GM18858 (cell line): ENCODE measurements at regions not wholly inside any gene's neighbourhood (a gene's known extent, or its start where the extent isn't known, plus 50 kb on each side); places are given as distances from the start of the nearest gene placed in this dataset.
"Not testable (repeated sequence)": the region's sequence is repeated elsewhere in the genome, so short reads cannot be mapped to it uniquely, and the experiment has no call there.

ENCODE experiments used
- ATAC-seq: cut with Tn5 transposase; IDR thresholded peaks from one replicate; pipeline ENCODE4 v1.9.1; 2021; ENCODE audit not compliant: unreplicated experiment

DNA sequence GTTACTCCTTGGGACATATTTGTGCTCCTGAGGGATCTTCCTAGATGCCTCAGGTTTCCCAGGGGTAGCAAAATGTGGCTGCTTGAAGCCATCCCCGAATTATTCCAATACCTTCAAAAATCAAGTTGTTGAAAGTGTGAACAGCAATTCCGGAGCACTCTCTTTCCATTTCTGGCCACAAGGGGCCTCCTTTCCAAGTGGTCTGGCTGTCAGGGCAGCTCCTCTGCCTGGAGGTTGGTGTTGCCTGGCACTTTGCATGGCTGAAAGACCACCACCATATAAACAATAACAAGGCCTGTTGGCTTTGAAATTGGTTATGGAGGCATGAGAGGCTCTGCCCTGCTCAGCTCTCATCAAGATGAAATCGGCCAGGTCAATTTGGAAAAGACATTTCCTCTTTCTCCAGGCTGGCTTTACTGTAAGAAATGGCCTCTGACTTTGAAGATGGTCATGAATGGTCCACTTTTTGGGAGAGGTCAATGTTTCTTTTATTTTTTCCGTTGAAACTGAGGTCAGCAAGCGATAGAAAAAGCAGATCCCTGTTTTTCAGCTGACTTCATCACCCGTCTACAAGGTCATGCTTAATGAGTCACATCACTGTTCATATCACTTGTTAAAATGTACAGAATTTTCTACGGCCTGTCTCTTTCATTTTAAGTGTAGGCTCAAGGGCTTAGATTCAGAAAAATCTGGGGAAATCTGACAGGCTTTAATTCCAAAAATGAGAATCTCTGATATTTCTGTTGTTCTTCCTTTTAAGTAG, 481.1 kb upstream of the ZNF608 start:
- no peak for ATAC-seq

DNA sequence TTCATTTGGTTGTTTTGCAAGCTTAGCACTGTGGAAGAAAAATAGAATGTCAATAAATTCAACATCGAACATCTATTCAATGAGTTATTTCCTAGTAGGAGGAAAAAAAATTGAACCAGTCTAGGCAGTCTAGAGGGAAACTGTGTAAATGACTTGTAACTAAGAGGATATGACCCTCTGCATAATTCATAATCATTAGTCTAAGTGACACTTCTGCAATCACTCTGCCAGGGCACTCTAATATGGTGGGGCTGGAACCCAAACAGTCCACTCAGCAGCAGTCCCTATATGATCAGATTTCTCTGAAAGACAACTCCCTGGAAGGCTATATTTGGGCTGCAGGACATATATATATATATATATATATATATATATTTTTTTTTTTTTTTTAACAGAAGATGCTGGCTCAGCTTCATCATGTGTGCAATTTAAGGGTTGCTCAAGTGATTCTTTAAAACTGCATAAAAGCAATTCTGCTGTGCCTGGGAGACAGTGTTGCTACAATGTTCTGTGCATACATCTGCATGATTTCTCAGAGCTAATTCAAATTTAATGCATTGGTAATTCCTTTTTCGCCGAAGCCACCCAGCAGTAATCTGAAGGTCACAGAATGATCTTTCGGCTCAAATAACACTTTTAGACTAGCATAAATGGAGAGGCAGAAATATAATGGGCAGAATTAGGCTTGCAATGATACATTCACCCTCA, 482.1 kb upstream of the ZNF608 start:
- ATAC-seq, result no peak

DNA sequence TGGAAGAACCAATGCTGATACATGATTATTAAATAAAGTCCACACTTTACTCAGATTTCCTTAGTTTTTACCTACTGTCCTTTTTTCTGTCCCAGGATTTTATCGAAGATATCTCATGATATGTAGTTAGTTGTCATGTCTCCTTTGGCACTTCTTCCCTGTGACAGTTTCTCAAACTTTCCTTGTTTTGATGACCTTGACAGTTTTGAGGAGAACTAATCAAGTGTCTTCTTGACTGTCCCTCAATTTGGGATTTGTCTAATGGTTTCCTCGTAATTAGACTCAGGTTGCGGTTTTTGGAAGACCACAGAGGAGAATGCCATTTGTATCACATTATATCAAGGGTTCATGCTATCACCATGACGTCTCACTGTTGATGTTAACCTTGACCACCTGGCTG, 483.1 kb upstream of the ZNF608 start:
- ATAC-seq, result no peak

- no peak for ATAC-seq
These were observed 486.4 kb upstream of the ZNF608 start for GRCh38 chr5:125232779-125233230.

- no peak for ATAC-seq
These were observed 487.5 kb upstream of the ZNF608 start for GRCh38 chr5:125233944-125234343.

- ATAC-seq, result no peak
These were observed 489.6 kb upstream of the ZNF608 start for GRCh38 chr5:125236007-125236406.

DNA sequence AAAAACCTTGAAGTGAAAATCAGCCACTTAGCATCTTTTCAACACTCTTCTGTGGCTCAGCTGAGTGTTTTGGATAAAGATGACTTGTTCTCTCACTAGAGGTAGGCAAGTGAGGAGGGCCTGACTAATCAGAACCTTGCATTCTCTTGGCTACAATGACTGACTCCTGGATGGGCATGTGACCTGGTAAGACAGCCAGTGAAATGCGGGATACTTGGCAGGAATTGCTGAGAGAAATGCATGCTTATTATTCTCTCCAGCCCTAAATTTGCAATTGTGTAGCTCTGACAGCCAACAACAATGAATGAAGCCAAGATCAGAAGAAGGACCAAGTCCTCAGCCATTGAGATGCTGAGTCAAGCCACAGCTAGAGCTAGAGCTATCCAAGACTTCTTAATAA, 490.5 kb upstream of the ZNF608 start:
- ATAC-seq, result no peak

- ATAC-seq, result no peak
These were observed 498.1 kb upstream of the ZNF608 start for GRCh38 chr5:125244531-125244930.

- ATAC-seq, result no peak
These were observed 498.8 kb upstream of the ZNF608 start for GRCh38 chr5:125245216-125245615.

DNA sequence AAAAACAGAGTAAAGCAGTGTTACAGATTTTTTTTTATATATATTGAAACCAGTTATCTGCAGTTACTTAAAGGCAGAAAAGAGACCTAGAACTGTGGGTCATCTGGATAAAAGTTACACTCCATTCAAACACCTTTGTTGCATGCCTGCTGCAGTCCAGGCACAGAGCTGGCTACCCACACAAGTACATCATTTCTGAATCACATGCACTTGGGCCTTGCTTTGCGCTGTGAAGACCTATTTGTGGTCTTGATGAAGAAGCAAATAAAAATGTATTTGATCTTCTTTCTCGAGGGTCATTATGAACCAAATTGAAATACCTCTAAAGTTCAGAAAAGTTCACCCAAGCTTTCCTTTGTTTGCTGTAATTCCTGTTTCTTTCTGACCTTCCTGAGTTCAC, 503.0 kb upstream of the ZNF608 start:
- no peak for ATAC-seq

GRCh38 chr5:125251703-125252102, 505.3 kb upstream of the ZNF608 start:
- ATAC-seq, result no peak

GRCh38 chr5:125253634-125254033, 507.2 kb upstream of the ZNF608 start:
- not testable (repeated sequence) for ATAC-seq

DNA sequence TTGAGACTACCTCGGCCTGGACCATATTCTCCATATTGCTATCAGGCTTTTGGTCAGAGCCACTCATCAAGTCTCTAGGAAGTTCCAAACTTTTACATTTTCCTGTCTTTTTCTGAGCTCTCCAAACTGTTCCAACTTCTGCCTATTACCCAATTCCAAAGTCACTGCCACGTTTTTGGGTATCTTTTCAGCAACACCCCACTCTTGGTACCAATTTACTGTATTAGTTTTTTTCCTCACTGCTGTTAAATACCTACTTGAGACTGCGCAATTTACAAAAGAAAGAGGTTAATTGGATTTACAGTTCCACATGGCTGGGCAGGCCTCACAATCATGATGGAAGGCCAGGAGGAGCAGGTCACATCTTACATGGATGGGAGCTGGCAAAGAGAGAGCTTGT, 507.8 kb upstream of the ZNF608 start:
- ATAC-seq, result no peak

GRCh38 chr5:125256296-125256695, 509.9 kb upstream of the ZNF608 start:
- no peak for ATAC-seq

DNA sequence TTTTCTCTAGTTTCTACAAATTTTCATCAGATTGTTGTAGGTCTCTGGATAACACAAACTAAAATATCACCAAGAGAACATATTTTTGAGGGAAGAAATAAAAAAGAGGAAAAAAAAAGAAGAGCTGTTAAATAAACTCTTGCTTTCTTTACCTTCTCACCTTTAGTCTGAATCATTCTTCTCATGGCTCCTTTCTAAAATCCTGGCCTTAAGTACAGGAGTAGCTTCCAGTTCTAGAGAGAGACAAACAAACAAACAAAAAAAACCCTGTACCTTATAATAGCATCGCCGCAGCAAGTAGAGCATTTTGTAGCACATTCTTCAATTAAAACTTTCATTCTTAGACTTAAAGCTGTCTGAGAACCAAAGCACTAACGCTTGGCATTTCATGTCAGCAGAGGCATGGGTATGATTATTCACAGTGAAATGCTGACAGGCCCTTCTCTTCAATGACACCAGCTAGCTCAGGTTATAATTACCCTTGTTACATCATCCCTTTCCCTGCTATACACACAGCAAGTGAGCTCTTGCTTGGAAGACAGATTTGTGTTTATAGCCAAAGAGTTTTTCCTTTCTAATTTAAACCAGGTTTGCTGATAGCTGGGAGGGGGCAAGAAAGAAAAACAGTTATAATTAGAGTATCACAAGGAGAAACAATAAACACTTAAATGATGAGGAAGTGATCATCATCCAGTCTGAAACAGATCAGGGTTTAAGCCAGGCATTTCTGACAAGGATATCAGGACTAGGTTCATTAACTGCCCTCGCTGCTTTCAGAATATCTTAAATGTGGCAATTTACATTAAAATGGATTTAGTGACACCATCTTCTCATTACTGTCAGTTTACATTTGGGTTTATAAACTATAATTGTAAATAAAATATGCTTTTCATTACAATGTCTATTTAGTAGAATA, 510.9 kb upstream of the ZNF608 start:
- no peak for ATAC-seq

DNA sequence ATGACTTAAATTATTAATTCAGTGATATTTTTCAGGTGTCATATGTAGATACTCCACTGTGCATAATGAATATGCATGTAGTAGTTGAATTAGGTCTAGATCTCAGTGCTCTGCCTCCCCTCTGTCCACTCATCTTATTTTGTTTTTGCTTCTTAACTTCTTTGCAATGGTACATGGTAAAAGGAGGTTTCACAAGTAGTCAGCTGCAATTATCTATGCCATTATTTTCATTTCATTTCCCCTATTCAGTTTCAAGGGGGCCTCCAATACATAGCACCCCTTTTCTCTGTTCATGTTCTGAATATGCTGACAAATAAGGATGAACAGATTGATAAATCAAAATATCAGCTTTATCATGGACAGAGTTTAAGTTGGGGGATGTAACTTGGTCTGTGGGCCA, 511.6 kb upstream of the ZNF608 start:
- ATAC-seq, result peak; percentile 82

DNA sequence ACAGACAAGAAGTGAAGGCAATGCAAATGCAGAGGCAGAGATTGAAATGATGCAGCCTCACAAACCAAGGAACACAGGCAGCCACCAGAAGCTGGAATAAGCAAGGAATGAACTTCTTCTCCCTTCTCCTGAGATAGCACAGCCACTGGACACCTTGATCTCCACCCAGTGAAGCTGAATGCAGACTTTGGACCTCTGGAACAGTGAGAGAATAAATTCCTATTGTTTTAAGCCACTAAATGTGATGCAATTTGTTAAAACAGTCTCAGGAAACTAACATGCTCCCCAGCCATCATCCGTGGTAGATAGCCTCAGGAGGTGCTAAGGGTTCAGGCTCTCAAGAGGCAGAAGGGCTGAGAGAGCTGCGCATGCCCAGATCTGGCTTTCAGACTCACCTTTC, 512.2 kb upstream of the ZNF608 start:
- ATAC-seq, result no peak

DNA sequence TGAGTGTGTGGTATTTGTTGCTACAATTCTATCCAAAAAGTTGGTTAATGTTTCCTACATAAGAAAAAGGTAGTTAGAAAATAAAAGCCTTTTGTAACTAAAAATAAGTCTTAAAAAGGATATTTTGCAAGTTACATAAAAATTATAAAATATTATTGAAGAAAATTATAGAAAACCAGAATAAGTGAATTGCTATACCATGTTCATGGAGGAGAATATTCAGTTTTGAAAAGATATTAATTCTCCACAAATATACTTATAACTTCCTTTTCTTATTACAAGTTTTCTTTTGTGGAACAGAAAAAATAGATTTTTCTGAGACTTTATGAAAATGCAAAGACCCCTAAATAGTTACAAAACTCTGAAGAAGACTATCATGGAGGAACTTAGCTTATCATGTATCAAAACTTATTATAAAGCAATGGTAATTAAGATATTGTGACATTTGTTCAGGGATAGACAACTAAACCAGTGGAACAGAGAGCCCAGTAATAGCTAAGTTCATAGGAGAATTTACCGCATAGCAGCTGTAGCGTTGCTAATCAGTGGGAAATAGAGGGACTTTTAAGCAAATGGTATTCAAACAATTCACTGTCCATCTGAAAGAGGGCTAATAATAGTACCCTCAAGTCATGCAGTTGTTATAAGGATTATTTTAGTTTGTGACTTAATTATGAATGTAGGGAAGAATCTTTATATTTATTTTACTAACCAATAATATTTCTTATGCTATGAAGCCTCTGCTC, 515.2 kb upstream of the ZNF608 start:
- no peak for ATAC-seq

GRCh38 chr5:125262782-125263181, 516.3 kb upstream of the ZNF608 start:
- ATAC-seq, result no peak

DNA sequence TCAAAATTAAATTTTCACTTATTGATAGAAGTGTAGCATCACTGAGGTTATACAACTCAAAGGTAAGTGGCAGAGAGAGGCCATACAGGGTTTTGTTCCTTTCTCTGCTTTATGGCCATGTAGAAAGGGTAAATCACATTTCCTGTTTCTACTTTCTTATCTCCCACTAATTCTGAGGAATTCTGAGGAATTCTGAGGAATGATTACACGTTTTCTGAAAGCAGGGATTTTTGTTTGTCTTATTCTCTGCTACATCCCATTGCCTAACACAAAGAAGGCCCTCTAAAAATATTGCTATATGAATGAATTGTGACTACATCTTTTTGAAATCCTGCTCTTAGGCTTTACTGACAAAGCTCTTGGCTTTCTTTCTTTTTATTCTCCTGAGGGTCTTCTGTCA, 516.9 kb upstream of the ZNF608 start:
- ATAC-seq, result no peak

GRCh38 chr5:125266106-125266505, 519.7 kb upstream of the ZNF608 start:
- no peak for ATAC-seq
